Astrocyte (in vitro differentiated cells and primary cell): ENCODE measurements at regions not wholly inside any gene's neighbourhood (a gene's known extent, or its start where the extent isn't known, plus 50 kb on each side); places are given as distances from the start of the nearest gene placed in this dataset.

ENCODE experiments used
- DNase-seq: peaks from one replicate; pipeline ENCODE4 v3.0.0-alpha.2; 2010; ENCODE audit warnings: low read depth
- FAIRE-seq: peaks from 2 replicates; lab custom pipeline; 2011; peaks lifted over from hg19 to GRCh38; lab: Jason Lieb, UNC
- H2AFZ ChIP-seq: 2 replicates; pipeline ENCODE4 v1.6.0; 2012; ENCODE audit warnings: low read depth, low read length, inconsistent platforms
- H3K27ac ChIP-seq: 2 replicates; pipeline ENCODE4 v1.5.1; 2011; ENCODE audit warnings: low read depth, low read length, inconsistent platforms
- H3K27me3 ChIP-seq: 2 replicates; pipeline ENCODE4 v1.6.0; 2011; ENCODE audit warnings: low read length, inconsistent platforms; ENCODE audit not compliant: insufficient read depth
- H3K36me3 ChIP-seq: 2 replicates; pipeline ENCODE4 v1.5.1; 2011; ENCODE audit warnings: low read length, inconsistent platforms; ENCODE audit not compliant: insufficient read depth
- H3K4me1 ChIP-seq: 2 replicates; pipeline ENCODE4 v1.5.1; 2011; ENCODE audit warnings: low read length, inconsistent platforms; ENCODE audit not compliant: insufficient read depth
- H3K4me2 ChIP-seq: 2 replicates; pipeline ENCODE4 v1.6.0; 2012; ENCODE audit warnings: low read length, inconsistent platforms
- H3K4me3 ChIP-seq: 2 replicates; pipeline ENCODE4 v1.5.1; 2011; ENCODE audit warnings: low read depth, mild to moderate bottlenecking, low read length, inconsistent platforms; ENCODE audit not compliant: insufficient read depth
- H3K79me2 ChIP-seq: 2 replicates; pipeline ENCODE4 v1.6.0; 2012; ENCODE audit warnings: mild to moderate bottlenecking, low read length, inconsistent platforms; ENCODE audit not compliant: insufficient read depth
- H3K9ac ChIP-seq: 2 replicates; pipeline ENCODE4 v1.6.0; 2012; ENCODE audit warnings: mild to moderate bottlenecking, low read length, inconsistent platforms
- H3K9me3 ChIP-seq: 2 replicates; pipeline ENCODE4 v1.5.1; 2012; ENCODE audit warnings: low read depth, mild to moderate bottlenecking, low read length, inconsistent platforms; ENCODE audit not compliant: insufficient read depth
- H4K20me1 ChIP-seq: 2 replicates; pipeline ENCODE4 v1.6.0; 2012; ENCODE audit warnings: low read length, inconsistent platforms; ENCODE audit not compliant: insufficient read depth
- H3K27ac Mint-ChIP-seq: one replicate; pipeline ENCODE4 v1.8.0; 2021; ENCODE audit warnings: mild to moderate bottlenecking, mixed read lengths; ENCODE audit not compliant: unreplicated experiment
- H3K27me3 Mint-ChIP-seq: one replicate; pipeline ENCODE4 v1.8.0; 2021; ENCODE audit warnings: low read depth, mixed read lengths; ENCODE audit not compliant: unreplicated experiment
- H3K36me3 Mint-ChIP-seq: one replicate; pipeline ENCODE4 v1.8.0; 2021; ENCODE audit warnings: low read depth, mixed read lengths; ENCODE audit not compliant: unreplicated experiment
- H3K4me1 Mint-ChIP-seq: one replicate; pipeline ENCODE4 v1.8.0; 2021; ENCODE audit warnings: low read depth, mixed read lengths; ENCODE audit not compliant: unreplicated experiment
- H3K4me3 Mint-ChIP-seq: one replicate; pipeline ENCODE4 v1.8.0; 2021; ENCODE audit warnings: mild to moderate bottlenecking, moderate library complexity, mixed read lengths; ENCODE audit not compliant: unreplicated experiment
- H3K9me3 Mint-ChIP-seq: one replicate; pipeline ENCODE4 v1.8.0; 2021; ENCODE audit warnings: mild to moderate bottlenecking, mixed read lengths; ENCODE audit not compliant: unreplicated experiment
- EZH2 ChIP-seq: IDR thresholded peaks from 2 replicates; pipeline ENCODE4 v1.6.1; 2012; ENCODE audit warnings: mild to moderate bottlenecking, low read length, inconsistent platforms; ENCODE audit not compliant: insufficient read depth
- TF ChIP-seq, protein P1 (sequence below): IDR thresholded peaks from 2 replicates; pipeline ENCODE4 v1.5.1; 2011; ENCODE audit warnings: low read depth, mild to moderate bottlenecking, inconsistent platforms, low read length, moderate library complexity; ENCODE audit not compliant: insufficient read depth

DNA sequence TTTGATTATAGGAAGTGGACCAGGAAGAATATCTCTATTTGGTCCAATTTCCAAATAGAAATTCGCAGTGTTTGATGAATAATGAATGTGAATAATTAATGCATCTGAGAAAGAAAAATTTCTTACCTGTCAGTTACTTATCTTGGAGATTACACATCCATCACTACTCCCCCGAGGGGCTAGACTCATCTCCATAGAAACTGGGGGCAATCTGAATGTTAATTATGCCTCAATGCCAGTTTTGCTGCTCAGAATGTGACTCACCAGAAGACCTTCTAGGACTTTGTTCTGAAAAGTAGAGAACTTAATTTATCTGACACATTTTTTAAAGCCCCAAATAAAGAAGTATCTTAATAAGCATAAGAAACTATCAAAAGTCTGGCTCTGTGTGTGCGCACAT, 233.4 kb upstream of the NR4A3 start:
- TF ChIP-seq EZH2, result no peak
- TF ChIP-seq, protein P1, sequence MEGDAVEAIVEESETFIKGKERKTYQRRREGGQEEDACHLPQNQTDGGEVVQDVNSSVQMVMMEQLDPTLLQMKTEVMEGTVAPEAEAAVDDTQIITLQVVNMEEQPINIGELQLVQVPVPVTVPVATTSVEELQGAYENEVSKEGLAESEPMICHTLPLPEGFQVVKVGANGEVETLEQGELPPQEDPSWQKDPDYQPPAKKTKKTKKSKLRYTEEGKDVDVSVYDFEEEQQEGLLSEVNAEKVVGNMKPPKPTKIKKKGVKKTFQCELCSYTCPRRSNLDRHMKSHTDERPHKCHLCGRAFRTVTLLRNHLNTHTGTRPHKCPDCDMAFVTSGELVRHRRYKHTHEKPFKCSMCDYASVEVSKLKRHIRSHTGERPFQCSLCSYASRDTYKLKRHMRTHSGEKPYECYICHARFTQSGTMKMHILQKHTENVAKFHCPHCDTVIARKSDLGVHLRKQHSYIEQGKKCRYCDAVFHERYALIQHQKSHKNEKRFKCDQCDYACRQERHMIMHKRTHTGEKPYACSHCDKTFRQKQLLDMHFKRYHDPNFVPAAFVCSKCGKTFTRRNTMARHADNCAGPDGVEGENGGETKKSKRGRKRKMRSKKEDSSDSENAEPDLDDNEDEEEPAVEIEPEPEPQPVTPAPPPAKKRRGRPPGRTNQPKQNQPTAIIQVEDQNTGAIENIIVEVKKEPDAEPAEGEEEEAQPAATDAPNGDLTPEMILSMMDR, result no peak
- H3K4me1 Mint-ChIP-seq, result no peaks in the 10 kb centered on the region
- no peaks in the 10 kb centered on the region for H3K36me3 ChIP-seq
- H3K4me2 ChIP-seq, result no peak overlapping the region
- DNase-seq (no peak), FAIRE-seq (no peak)
- no peaks in the 10 kb centered on the region for H3K36me3 Mint-ChIP-seq
- no peak overlapping the region for H3K9ac ChIP-seq
- no peaks in the 10 kb centered on the region for H3K27me3 ChIP-seq
- no peak overlapping the region for H2AFZ ChIP-seq
- H3K9me3 Mint-ChIP-seq, result peaks cover 5% of the 10 kb centered on the region
- H4K20me1 ChIP-seq, result no peaks in the 10 kb centered on the region
- no peaks in the 10 kb centered on the region for H3K27me3 Mint-ChIP-seq
- H3K9me3 ChIP-seq, result no peaks in the 10 kb centered on the region
- H3K4me3 ChIP-seq, result no peak overlapping the region
- no peak overlapping the region for H3K4me3 Mint-ChIP-seq
- no peak overlapping the region for H3K27ac ChIP-seq
- no peaks in the 10 kb centered on the region for H3K79me2 ChIP-seq
- no peak overlapping the region for H3K27ac Mint-ChIP-seq
- no peaks in the 10 kb centered on the region for H3K4me1 ChIP-seq

DNA sequence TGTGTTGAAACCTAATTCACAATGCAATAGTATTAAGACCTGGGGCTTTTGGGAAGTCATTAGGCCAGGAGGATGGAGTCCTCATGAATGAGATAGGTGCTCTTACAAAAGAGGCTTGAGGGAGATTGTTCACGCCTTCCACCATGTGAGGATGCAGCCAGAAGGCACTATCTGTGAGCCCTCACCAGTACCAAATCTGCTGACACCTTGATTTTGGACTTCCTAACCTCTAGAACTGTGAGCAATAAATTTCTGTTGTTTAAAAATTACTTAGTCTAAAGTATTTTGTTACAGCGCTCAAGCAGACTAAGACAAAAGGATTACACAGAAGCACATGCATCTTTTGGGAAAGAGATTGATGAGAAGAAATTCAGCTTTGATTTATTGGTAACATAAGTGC, 232.9 kb upstream of the NR4A3 start:
- H3K4me2 ChIP-seq, result no peak overlapping the region
- H3K79me2 ChIP-seq, result no peaks in the 10 kb centered on the region
- H3K9ac ChIP-seq, result no peak overlapping the region
- H2AFZ ChIP-seq, result no peak overlapping the region
- no peaks in the 10 kb centered on the region for H4K20me1 ChIP-seq
- no peaks in the 10 kb centered on the region for H3K27me3 ChIP-seq
- Mint-ChIP-seq H3K27me3 (no peaks in the 10 kb centered on the region), H3K9me3 (peaks cover 1% of the 10 kb centered on the region), H3K36me3 (no peaks in the 10 kb centered on the region), H3K27ac (no peak overlapping the region), H3K4me1 (peaks cover 4% of the 10 kb centered on the region), H3K4me3 (no peak overlapping the region)
- no peaks in the 10 kb centered on the region for H3K9me3 ChIP-seq
- TF ChIP-seq, protein P1, result no peak
- no peak for TF ChIP-seq EZH2
- no peaks in the 10 kb centered on the region for H3K4me1 ChIP-seq
- no peak overlapping the region for H3K27ac ChIP-seq
- H3K36me3 ChIP-seq, result no peaks in the 10 kb centered on the region
- FAIRE-seq (no peak), DNase-seq (no peak)
- no peak overlapping the region for H3K4me3 ChIP-seq

DNA sequence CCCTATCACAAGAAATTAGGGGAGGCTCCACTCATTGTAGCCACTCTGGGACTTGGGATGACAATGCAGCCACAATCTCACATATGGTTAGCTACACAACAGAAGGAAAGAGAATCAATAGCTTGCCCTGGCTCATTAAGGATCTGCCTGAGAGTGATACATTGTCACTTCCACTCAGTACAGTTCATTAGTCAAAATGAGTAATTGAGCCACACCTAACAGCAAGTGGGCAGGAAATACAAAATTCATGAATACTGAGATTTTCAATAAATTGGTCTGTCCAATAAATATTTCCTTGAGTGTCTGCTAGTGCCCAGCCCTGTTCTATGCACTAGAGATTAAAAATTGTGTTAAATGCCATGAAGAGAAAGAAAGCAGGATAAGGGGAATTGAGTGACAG, 231.3 kb upstream of the NR4A3 start:
- Histone ChIP-seq H3K79me2 (no peaks in the 10 kb centered on the region), H3K27me3 (no peaks in the 10 kb centered on the region), H3K27ac (no peak overlapping the region), H3K9ac (no peak overlapping the region), H3K9me3 (no peaks in the 10 kb centered on the region), H2AFZ (no peak overlapping the region), H4K20me1 (no peaks in the 10 kb centered on the region), H3K4me2 (no peak overlapping the region), H3K4me1 (no peaks in the 10 kb centered on the region), H3K36me3 (no peaks in the 10 kb centered on the region), H3K4me3 (no peak overlapping the region)
- FAIRE-seq (no peak), DNase-seq (no peak)
- Mint-ChIP-seq H3K9me3 (peaks cover 1% of the 10 kb centered on the region), H3K36me3 (no peaks in the 10 kb centered on the region), H3K4me1 (peaks cover 8% of the 10 kb centered on the region), H3K27me3 (no peaks in the 10 kb centered on the region), H3K27ac (no peak overlapping the region), H3K4me3 (no peak overlapping the region)
- TF ChIP-seq, protein P1, result no peak
- no peak for TF ChIP-seq EZH2
